ENCODE measurements at regions not wholly inside any gene's neighbourhood (a gene's known extent, or its start where the extent isn't known, plus 50 kb on each side); places are given as distances from the start of the nearest gene placed in this dataset.
"Not testable (repeated sequence)": the region's sequence is repeated elsewhere in the genome, so short reads cannot be mapped to it uniquely, and the experiment has no call there.

- H3K4me1 ChIP-seq; ATAC-seq; intact Hi-C loops (cut with DNase I); DNase-seq; H3K9me3 ChIP-seq; H3K27me3 ChIP-seq (ENCODE audit: low read depth); H3K27ac ChIP-seq; H3K4me3 ChIP-seq: not testable (repeated sequence)
- peaks cover 21% of the 10 kb centered on the region for H3K36me3 ChIP-seq
Measured at GRCh38 chr9:94437128-94437527, 108.7 kb upstream of the NUTM2F start.

- H3K27ac ChIP-seq; H3K4me3 ChIP-seq; H3K27me3 ChIP-seq (ENCODE audit: low read depth); DNase-seq; H3K4me1 ChIP-seq; intact Hi-C loops (cut with DNase I); H3K9me3 ChIP-seq: not testable (repeated sequence)
- peak; percentile 77 to 88 for ATAC-seq
- peaks cover 31% of the 10 kb centered on the region for H3K36me3 ChIP-seq
Measured at GRCh38 chr9:94438336-94438735, 109.9 kb upstream of the NUTM2F start.

GRCh38 chr9:94441146-94441545 lies 112.7 kb upstream of the NUTM2F start:
- H3K4me3 ChIP-seq = not testable (repeated sequence)

GRCh38 chr9:94441796-94442195 lies 113.1 kb upstream of the PCAT7 start:
- Histone ChIP-seq H3K4me3 (no peak overlapping the region), H3K9me3 (no peaks in the 10 kb centered on the region), H3K36me3 (peaks cover 42% of the 10 kb centered on the region), H3K27me3 (ENCODE audit: low read depth) (no peaks in the 10 kb centered on the region), H3K4me1 (no peaks in the 10 kb centered on the region), H3K27ac (no peak overlapping the region)
- DNase-seq (no peak), ATAC-seq (no peak)
- TF ChIP-seq CTCF (IDR thresholded peaks at IDR 0.05) = no peak
- intact Hi-C loops (cut with DNase I) = no loop called here

More at GRCh38 chr9:94441146-94441545, 112.7 kb upstream of the NUTM2F start:
- intact Hi-C loops (cut with DNase I); H3K4me1 ChIP-seq; H3K9me3 ChIP-seq; ATAC-seq; H3K27me3 ChIP-seq (ENCODE audit: low read depth); DNase-seq; H3K27ac ChIP-seq: not testable (repeated sequence)
- peaks cover 40% of the 10 kb centered on the region for H3K36me3 ChIP-seq

DNA sequence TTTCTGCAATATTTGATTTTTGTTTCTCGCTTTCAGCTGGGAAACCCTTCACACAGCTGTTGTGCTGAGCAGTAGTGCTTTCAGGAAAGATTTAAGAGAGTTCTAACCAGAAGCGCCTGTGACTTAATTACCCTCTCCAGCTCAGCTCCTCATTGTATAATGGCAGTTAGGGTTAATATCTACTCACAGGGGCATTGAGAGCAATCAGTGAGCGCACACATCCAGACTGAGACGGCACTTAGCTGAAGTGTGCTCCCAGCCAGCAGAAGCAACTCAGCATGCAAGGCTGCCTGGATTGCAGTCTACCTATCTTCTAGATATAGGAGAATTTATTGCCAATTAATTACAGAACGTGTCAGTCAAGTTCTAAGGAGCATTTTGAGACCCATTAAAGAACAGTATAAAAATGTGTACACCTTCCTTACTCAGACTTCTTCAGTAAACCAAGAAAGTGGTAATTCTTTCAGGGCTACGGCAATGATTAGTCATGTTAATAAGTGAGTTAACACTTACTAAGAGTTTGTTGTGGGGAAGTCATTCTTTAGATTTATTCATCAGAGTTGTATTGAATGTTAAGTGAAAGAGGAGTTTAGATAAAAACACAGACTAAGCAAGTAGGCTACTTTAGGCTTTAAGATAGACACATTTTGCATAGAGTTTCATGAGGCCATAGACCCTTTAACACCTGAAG lies 111.7 kb upstream of the PCAT7 start:
- Histone ChIP-seq H3K9me3 (no peaks in the 10 kb centered on the region), H3K27me3 (ENCODE audit: low read depth) (no peaks in the 10 kb centered on the region), H3K27ac (no peak overlapping the region), H3K4me3 (no peak overlapping the region), H3K4me1 (no peaks in the 10 kb centered on the region), H3K36me3 (peaks cover 54% of the 10 kb centered on the region)
- ATAC-seq (peak in 1 of 2 donors; percentile 35), DNase-seq (no peak)
- intact Hi-C loops (cut with DNase I) = no loop called here
- no peak for TF ChIP-seq CTCF (IDR thresholded peaks at IDR 0.05)

DNA sequence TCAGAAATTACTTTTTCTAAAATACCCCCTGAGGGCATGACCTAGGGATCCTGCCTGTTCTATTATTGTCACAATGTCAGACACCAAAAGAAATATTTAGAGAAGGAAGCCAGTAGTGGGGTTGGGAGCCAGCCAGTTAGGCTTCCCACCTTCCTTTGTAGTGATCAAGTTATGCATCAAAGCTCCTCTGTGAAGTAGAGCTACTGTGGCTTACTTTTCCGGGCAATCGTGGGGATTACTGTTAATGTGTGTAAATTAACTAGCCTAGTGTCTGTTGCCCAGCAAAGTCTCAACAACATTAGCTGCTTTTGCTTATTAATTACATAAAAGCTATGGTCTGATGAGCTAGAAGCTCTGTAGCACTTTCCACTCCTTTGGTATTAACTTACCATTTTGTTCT lies 109.0 kb upstream of the PCAT7 start:
- intact Hi-C loops (cut with DNase I) = no loop called here
- H3K4me1 ChIP-seq = no peaks in the 10 kb centered on the region
- no peaks in the 10 kb centered on the region for H3K27me3 ChIP-seq (ENCODE audit: low read depth)
- TF ChIP-seq CTCF (IDR thresholded peaks at IDR 0.05) = no peak
- no peak overlapping the region for H3K27ac ChIP-seq
- H3K36me3 ChIP-seq = peaks cover 72% of the 10 kb centered on the region
- DNase-seq = no peak
- H3K9me3 ChIP-seq = no peaks in the 10 kb centered on the region
- no peak for ATAC-seq
- H3K4me3 ChIP-seq = no peak overlapping the region

DNA sequence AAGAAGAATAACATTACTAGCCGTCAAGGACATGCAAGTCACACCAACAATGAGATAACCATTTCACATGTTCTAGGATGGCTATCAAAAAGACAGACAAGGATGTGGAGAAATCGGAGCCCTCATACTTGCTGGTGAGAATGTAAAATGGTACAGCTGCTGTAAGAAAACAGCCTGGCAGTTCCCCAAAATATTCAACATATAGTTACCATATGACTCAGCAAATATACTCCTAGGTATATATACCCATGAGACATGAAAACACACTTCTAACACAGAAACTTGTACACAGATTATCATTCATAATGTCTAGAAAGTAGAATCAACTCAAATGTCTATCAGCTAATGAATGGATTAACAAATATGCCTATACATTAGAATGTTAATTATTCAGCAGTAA lies 105.4 kb upstream of the PCAT7 start:
- DNase-seq (no peak), ATAC-seq (no peak)
- Histone ChIP-seq H3K27me3 (ENCODE audit: low read depth) (no peaks in the 10 kb centered on the region), H3K9me3 (no peaks in the 10 kb centered on the region), H3K27ac (no peak overlapping the region), H3K36me3 (peaks cover 84% of the 10 kb centered on the region), H3K4me3 (no peak overlapping the region), H3K4me1 (no peaks in the 10 kb centered on the region)
- no peak for TF ChIP-seq CTCF (IDR thresholded peaks at IDR 0.05)
- intact Hi-C loops (cut with DNase I) = no loop called here
